GM10248 (cell line): ENCODE measurements at regions not wholly inside any gene's neighbourhood (a gene's known extent, or its start where the extent isn't known, plus 50 kb on each side); places are given as distances from the start of the nearest gene placed in this dataset.

Experiments used
- CTCF ChIA-PET: fragments of 300-600 bp; sonication (Branson Sonifier 250); formaldehyde crosslinking; extraction: SDS; loops from one replicate; lab custom pipeline; 2021; ENCODE audit warnings: antibody characterized with exemption; lab: Yijun Ruan, JAX
- POLR2A ChIA-PET: fragments of 350-650 bp; sonication (Branson Sonifier 250); formaldehyde crosslinking; extraction: SDS; loops from one replicate; lab custom pipeline; 2020; ENCODE audit warnings: antibody characterized with exemption; lab: Yijun Ruan, JAX
- DNase-seq: peaks from one replicate; pipeline ENCODE4 v3.0.0; 2012; ENCODE audit errors: extremely low spot score
- CTCF ChIP-seq: IDR thresholded peaks from 2 replicates; pipeline ENCODE4 v1.5.1; 2012; ENCODE audit warnings: mild to moderate bottlenecking, low read depth; ENCODE audit errors: extremely low read depth, missing control alignments, control extremely low read depth

GRCh38 chr10:116006508-116006907 lies 266.5 kb downstream of the GFRA1 start:
- ChIA-PET POLR2A (no interaction called here), CTCF (interaction anchor here (1.6 to 5.2 kb wide), 2 partner anchors 12 to 24 kb away, joined by 4 to 17 read pairs; no protein-coding TSS in a partner anchor)
- DNase-seq, result no peak
- no peak for TF ChIP-seq CTCF

- TF ChIP-seq CTCF, result no peak
- POLR2A ChIA-PET, result no interaction called here
- no peak for DNase-seq
- CTCF ChIA-PET, result interaction anchor here (0.9 to 5.2 kb wide), 2 partner anchors 10 to 13 kb away, joined by 3 to 17 read pairs; no protein-coding TSS in a partner anchor
Observed at GRCh38 chr10:116005301-116005700, 267.7 kb downstream of the GFRA1 start.

GRCh38 chr10:116002735-116003134 lies 270.3 kb downstream of the GFRA1 start:
- POLR2A ChIA-PET, result no interaction called here
- CTCF ChIA-PET, result no interaction called here

GRCh38 chr10:116001976-116002375 lies 271.0 kb downstream of the GFRA1 start:
- TF ChIP-seq CTCF, result no peak
- POLR2A ChIA-PET, result no interaction called here
- no peak for DNase-seq
- CTCF ChIA-PET, result no interaction called here

More at GRCh38 chr10:116002735-116003134, 270.3 kb downstream of the GFRA1 start:
- no peak for TF ChIP-seq CTCF
- no peak for DNase-seq

GRCh38 chr10:116001262-116001857 lies 271.6 kb downstream of the GFRA1 start:
- no peak for DNase-seq
- ChIA-PET CTCF (no interaction called here), POLR2A (no interaction called here)
- no peak for TF ChIP-seq CTCF

GRCh38 chr10:116000151-116000842 lies 272.7 kb downstream of the GFRA1 start:
- no peak for TF ChIP-seq CTCF
- CTCF ChIA-PET, result interaction anchor here (0.9 kb wide), 1 partner anchor 14 kb away, joined by 3 read pairs; no protein-coding TSS in a partner anchor
- no peak for DNase-seq
- POLR2A ChIA-PET, result no interaction called here
